ENCODE measurements at regions not wholly inside any gene's neighbourhood (a gene's known extent, or its start where the extent isn't known, plus 50 kb on each side); places are given as distances from the start of the nearest gene placed in this dataset.

- dilution Hi-C loops (cut with HindIII; ENCODE audit: low sequenced_read_pairs, unreplicated experiment): no loop called here
- BruUV-seq (replicated peaks): no TSS peak
Measured at GRCh38 chr16:75804368-75804767, 78.1 kb upstream of the CPHXL start.

More at GRCh38 chr16:75804368-75804767, 78.1 kb upstream of the CPHXL start:
- POLR2A ChIA-PET (ENCODE audit: unreplicated experiment): no interaction called here
- WGBS, 2 experiments (ENCODE audit: extremely low coverage in 2 of 2, insufficient read length in 1 of 2): no CpG with 5 or more reads among the region's 3 CpGs
- H4K5ac ChIP-seq (ENCODE audit: low read depth, low read length): no peak overlapping the region
- no peak overlapping the region for H3K14ac ChIP-seq (replicated peaks; ENCODE audit: low read depth, low read length)
- no peak overlapping the region for H3K9ac ChIP-seq (ENCODE audit: low read depth, low read length)
- no peaks in the 10 kb centered on the region for H3K9me1 ChIP-seq (ENCODE audit: insufficient read depth, low read length)
- H3K27ac ChIP-seq (ENCODE audit: insufficient read depth, low read length): no peak overlapping the region
- H3K4me3 ChIP-seq (ENCODE audit: insufficient read depth, low read depth, low read length): no peak overlapping the region
- no peak overlapping the region for H2AFZ ChIP-seq (replicated peaks; ENCODE audit: low read length, poor library complexity)
- H4K8ac ChIP-seq (ENCODE audit: low read depth in 2 of 2, low read length in 2 of 2): no peak overlapping the region
- H3K36me3 ChIP-seq (ENCODE audit: control insufficient read depth, insufficient read depth, low read length): no peaks in the 10 kb centered on the region
- H3K27me3 ChIP-seq (ENCODE audit: control insufficient read depth, insufficient read depth, low read length): no peaks in the 10 kb centered on the region
- no peak overlapping the region for H3K56ac ChIP-seq (ENCODE audit: extremely low read depth, insufficient read depth, low read length)
- H4K91ac ChIP-seq (ENCODE audit: insufficient read depth, low read depth, low read length): no peak overlapping the region
- no peak overlapping the region for H2AK5ac ChIP-seq (ENCODE audit: low read depth, low read length)
- no peak overlapping the region for H3K18ac ChIP-seq (ENCODE audit: low read depth, low read length)
- no peak overlapping the region for H2AK9ac ChIP-seq (replicated peaks; ENCODE audit: low read depth, low read length, poor library complexity)
- DNase-seq: no peak
- no peak overlapping the region for H2BK5ac ChIP-seq (ENCODE audit: low read depth, low read length, poor library complexity, severe bottlenecking)
- TF ChIP-seq BHLHE40 (IDR thresholded peaks at IDR 0.05; ENCODE audit: low read depth, low read length): no peak
- no peak for TF ChIP-seq CTCF (conservative IDR thresholded peaks at IDR 0.05; ENCODE audit: low read depth, low read length)
- TF ChIP-seq MXI1 (IDR thresholded peaks at IDR 0.05; ENCODE audit: borderline replicate concordance, low read depth, low read length): no peak
- no peak for TF ChIP-seq ELK1 (IDR thresholded peaks at IDR 0.05; ENCODE audit: borderline replicate concordance, low read depth, low read length)
- TF ChIP-seq RAD21 (IDR thresholded peaks at IDR 0.05; ENCODE audit: low read length): no peak
- no peak for TF ChIP-seq CHD1 (IDR thresholded peaks at IDR 0.05; ENCODE audit: low read depth, low read length)
- TF ChIP-seq RCOR1 (IDR thresholded peaks at IDR 0.05; ENCODE audit: insufficient replicate concordance, low read length): no peak
- no peak for TF ChIP-seq FOS (IDR thresholded peaks at IDR 0.05; ENCODE audit: low read depth, low read length)
- TF ChIP-seq POLR2A (IDR thresholded peaks at IDR 0.05; ENCODE audit: low read depth, low read length): no peak
- no peak for TF ChIP-seq CEBPB (IDR thresholded peaks at IDR 0.05; ENCODE audit: low read depth, low read length)
- no peak for TF ChIP-seq MAFK (IDR thresholded peaks at IDR 0.05; ENCODE audit: low read depth, low read length)
- TF ChIP-seq USF2 (IDR thresholded peaks at IDR 0.05; ENCODE audit: low read depth, low read length): no peak
- TF ChIP-seq MAZ (IDR thresholded peaks at IDR 0.05; ENCODE audit: borderline replicate concordance, low read depth, low read length): no peak
- no peak for TF ChIP-seq SMC3 (IDR thresholded peaks at IDR 0.05; ENCODE audit: low read depth, low read length)
- TF ChIP-seq RFX5 (IDR thresholded peaks at IDR 0.05; ENCODE audit: low read depth, low read length): no peak
- no peak for TF ChIP-seq NFE2L2 (IDR thresholded peaks at IDR 0.05; ENCODE audit: low read depth, low read length)
- H2BK15ac ChIP-seq (ENCODE audit: low read depth, low read length): no peak overlapping the region
- no peak overlapping the region for H3K23ac ChIP-seq (ENCODE audit: low read depth, low read length)
- no peak overlapping the region for H3K4ac ChIP-seq (ENCODE audit: low read depth, low read length)
- in situ Hi-C loops (cut with MboI; ENCODE audit: low sequenced_read_pairs) (no loop called here), intact Hi-C loops (cut with micrococcal nuclease) (loop anchor here (5.0 kb wide), 1 partner anchor 848 kb away; no protein-coding TSS in a partner anchor)
- H3K4me1 ChIP-seq (ENCODE audit: control insufficient read depth, insufficient read depth, low read length): no peaks in the 10 kb centered on the region
- ATAC-seq (ENCODE audit: low read depth): no peak
- CTCF ChIA-PET: no interaction called here
- no peak overlapping the region for H2BK20ac ChIP-seq (ENCODE audit: low read depth, low read length)
- no peak overlapping the region for H3K4me2 ChIP-seq (ENCODE audit: low read depth, low read length)
- no peaks in the 10 kb centered on the region for H3K9me3 ChIP-seq (ENCODE audit: control insufficient read depth, insufficient read depth, low read length)
- no peaks in the 10 kb centered on the region for H3K79me1 ChIP-seq (ENCODE audit: low read depth in 1 of 2, low read length in 2 of 2)
- no peak overlapping the region for H2BK120ac ChIP-seq (ENCODE audit: low read depth, low read length)
- no peaks in the 10 kb centered on the region for H4K20me1 ChIP-seq (ENCODE audit: insufficient read depth, low read length)

Measured in IMR-90 (cell line).